GM18498 (cell line): ENCODE measurements at regions not wholly inside any gene's neighbourhood (a gene's known extent, or its start where the extent isn't known, plus 50 kb on each side); places are given as distances from the start of the nearest gene placed in this dataset.
"Not testable (repeated sequence)": the region's sequence is repeated elsewhere in the genome, so short reads cannot be mapped to it uniquely, and the experiment has no call there.

Source experiments
- ATAC-seq: cut with Tn5 transposase; IDR thresholded peaks from one replicate; pipeline ENCODE4 v1.9.1; 2021; ENCODE audit warnings: mild to moderate bottlenecking, moderate library complexity; ENCODE audit not compliant: unreplicated experiment

GRCh38 chr6:122143813-122144601 is 255.4 kb upstream of the HSF2 start:
- ATAC-seq, result no peak

- ATAC-seq, result no peak
These were observed 254.2 kb upstream of the HSF2 start for GRCh38 chr6:122145246-122145645.

- ATAC-seq, result no peak
These were observed 253.7 kb upstream of the HSF2 start for GRCh38 chr6:122145741-122146240.

GRCh38 chr6:122147291-122147690 is 252.2 kb upstream of the HSF2 start:
- no peak for ATAC-seq

- ATAC-seq, result no peak
These were observed 248.4 kb upstream of the HSF2 start for GRCh38 chr6:122151066-122151465.

GRCh38 chr6:122151763-122152162 is 247.7 kb upstream of the HSF2 start:
- ATAC-seq, result no peak

- no peak for ATAC-seq
These were observed 245.9 kb upstream of the HSF2 start for GRCh38 chr6:122153557-122153956.

GRCh38 chr6:122154155-122154554 is 245.3 kb upstream of the HSF2 start:
- no peak for ATAC-seq

GRCh38 chr6:122154912-122155575 is 244.4 kb upstream of the HSF2 start:
- ATAC-seq, result no peak

- no peak for ATAC-seq
These were observed 238.3 kb upstream of the HSF2 start for GRCh38 chr6:122161136-122161535.

GRCh38 chr6:122165014-122165413 is 234.4 kb upstream of the HSF2 start:
- no peak for ATAC-seq

- ATAC-seq, result no peak
These were observed 229.2 kb upstream of the HSF2 start for GRCh38 chr6:122170274-122170673.

- ATAC-seq, result no peak
These were observed 220.5 kb upstream of the HSF2 start for GRCh38 chr6:122178988-122179387.

GRCh38 chr6:122180132-122180531 is 219.3 kb upstream of the HSF2 start:
- no peak for ATAC-seq

- no peak for ATAC-seq
These were observed 217.4 kb upstream of the HSF2 start for GRCh38 chr6:122182061-122182460.

GRCh38 chr6:122184401-122184827 is 215.0 kb upstream of the HSF2 start:
- no peak for ATAC-seq

GRCh38 chr6:122185458-122185857 is 214.0 kb upstream of the HSF2 start:
- ATAC-seq, result not testable (repeated sequence)

- ATAC-seq, result no peak
These were observed 212.3 kb upstream of the HSF2 start for GRCh38 chr6:122187186-122187585.

- ATAC-seq, result no peak
These were observed 200.5 kb upstream of the HSF2 start for GRCh38 chr6:122198922-122199321.

- no peak for ATAC-seq
These were observed 199.0 kb upstream of the HSF2 start for GRCh38 chr6:122200440-122200839.

GRCh38 chr6:122202576-122203137 is 196.8 kb upstream of the HSF2 start:
- ATAC-seq, result no peak

GRCh38 chr6:122207061-122207460 is 192.4 kb upstream of the HSF2 start:
- no peak for ATAC-seq
